WTC11 (cell line): ENCODE measurements at regions not wholly inside any gene's neighbourhood (a gene's known extent, or its start where the extent isn't known, plus 50 kb on each side); places are given as distances from the start of the nearest gene placed in this dataset.

Experiments
- GTF2I ChIP-seq: fragments of 250-450 bp; sonication (Bioruptor Pico); conservative IDR thresholded peaks from 2 replicates; pipeline ENCODE4 v1.4.0; 2021; ENCODE audit warnings: mild to moderate bottlenecking
- IRF2 ChIP-seq: sonication (generic); formaldehyde crosslinking; IDR thresholded peaks from 2 replicates; pipeline ENCODE4 v1.8.0; 2022; ENCODE audit warnings: low read depth, missing genetic modification reagents, borderline replicate concordance
- NR2C2 ChIP-seq: sonication (generic); formaldehyde crosslinking; IDR thresholded peaks from 2 replicates; pipeline ENCODE4 v1.8.0; 2022; ENCODE audit warnings: mild to moderate bottlenecking, missing genetic modification reagents

DNA sequence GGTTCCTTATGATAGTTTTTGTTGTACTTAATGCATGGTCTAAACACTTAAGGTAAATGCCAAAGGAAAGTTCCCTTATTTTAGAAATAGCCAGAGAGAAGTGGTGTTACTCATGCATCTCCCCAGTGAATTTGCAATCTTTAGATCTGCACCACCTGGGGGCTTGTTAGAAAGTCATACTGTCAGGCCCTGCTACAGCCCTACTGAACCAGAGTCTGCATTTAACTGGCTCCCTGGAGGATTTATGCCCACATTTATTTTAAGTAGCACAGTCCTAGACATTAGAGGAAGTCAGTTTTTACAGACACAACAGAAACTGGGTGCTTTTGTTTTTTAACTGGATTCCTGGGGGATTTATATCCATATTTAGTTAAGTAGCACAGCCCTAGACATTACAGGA is 89.6 kb downstream of the VCY1B start:
- no peak for TF ChIP-seq GTF2I (CRISPR knock-in tag)
- no peak for TF ChIP-seq IRF2 (CRISPR knock-in tag)
- TF ChIP-seq NR2C2 (CRISPR knock-in tag): no peak
